HEK293 (cell line): ENCODE measurements at regions not wholly inside any gene's neighbourhood (a gene's known extent, or its start where the extent isn't known, plus 50 kb on each side); places are given as distances from the start of the nearest gene placed in this dataset.

Source experiments
- CTCF ChIA-PET: fragments of 350-600 bp; formaldehyde crosslinking; extraction: SDS; loops from one replicate; lab custom pipeline; 2021; ENCODE audit warnings: antibody characterized with exemption; lab: Yijun Ruan, JAX
- POLR2A ChIA-PET: fragments of 300-600 bp; formaldehyde crosslinking; extraction: SDS; loops from one replicate; lab custom pipeline; 2020; ENCODE audit warnings: antibody characterized with exemption, inconsistent platforms; lab: Yijun Ruan, JAX
- H3K27ac ChIP-seq: fragments of 200-500 bp; sonication (Bioruptor generic); 2 replicates; pipeline ENCODE4 v1.5.1; 2014; ENCODE audit warnings: low read depth, low read length, control low read depth, inconsistent platforms; ENCODE audit errors: extremely low read depth
- H3K36me3 ChIP-seq, 2 experiments: fragments of 200-500 bp in 1 of 2; sonication (Bioruptor generic) in 1 of 2; 1 replicate in 1 of 2; 2 replicates in 1 of 2; pipeline ENCODE4 v1.5.1; 2014 to 2017; ENCODE audit warnings: inconsistent platforms in 2 of 2, low read length in 2 of 2; ENCODE audit not compliant: control insufficient read depth in 2 of 2, insufficient read depth in 1 of 2
- H3K4me1 ChIP-seq: fragments of 200-500 bp; sonication (Bioruptor generic); 2 replicates; pipeline ENCODE4 v1.5.1; 2014; ENCODE audit warnings: mild to moderate bottlenecking, low read length, inconsistent platforms; ENCODE audit not compliant: control insufficient read depth, insufficient read depth
- H3K4me3 ChIP-seq: 2 replicates; pipeline ENCODE4 v1.5.1; 2011; ENCODE audit warnings: low read depth, mild to moderate bottlenecking, control low read depth, low read length, moderate library complexity
- H3K9me3 ChIP-seq: fragments of 200-500 bp; sonication (Bioruptor generic); 2 replicates; pipeline ENCODE4 v1.5.1; 2014; ENCODE audit warnings: low read depth, low read length, inconsistent platforms; ENCODE audit not compliant: control insufficient read depth, insufficient read depth
- AEBP2 ChIP-seq: fragments of 450-650 bp; formaldehyde crosslinking; IDR thresholded peaks from 2 replicates; pipeline ENCODE4 v1.5.1; 2016; ENCODE audit warnings: missing biosample characterization, missing genetic modification characterization, borderline replicate concordance
- HOXD13 ChIP-seq: sonication (generic); formaldehyde crosslinking; IDR thresholded peaks from 2 replicates; pipeline ENCODE4 v1.8.0; 2022; ENCODE audit warnings: missing genetic modification reagents, borderline replicate concordance
- OVOL3 ChIP-seq: fragments of 450-650 bp; formaldehyde crosslinking; IDR thresholded peaks from 2 replicates; pipeline ENCODE4 v1.5.1; 2016; ENCODE audit warnings: missing biosample characterization, missing genetic modification characterization
- PRDM1 ChIP-seq: fragments of 450-650 bp; formaldehyde crosslinking; IDR thresholded peaks from 2 replicates; pipeline ENCODE4; 2016; ENCODE audit warnings: missing biosample characterization, missing genetic modification characterization
- PRDM2 ChIP-seq: fragments of 450-650 bp; formaldehyde crosslinking; IDR thresholded peaks from 2 replicates; pipeline ENCODE4 v1.5.1; 2016; ENCODE audit warnings: missing biosample characterization, missing genetic modification characterization, borderline replicate concordance
- SALL2 ChIP-seq: fragments of 450-650 bp; formaldehyde crosslinking; IDR thresholded peaks from 2 replicates; pipeline ENCODE4 v1.5.0; 2017; ENCODE audit warnings: missing biosample characterization, mild to moderate bottlenecking, missing genetic modification characterization, borderline replicate concordance
- SCRT2 ChIP-seq: fragments of 450-650 bp; formaldehyde crosslinking; IDR thresholded peaks from 2 replicates; pipeline ENCODE4 v1.5.1; 2016; ENCODE audit warnings: missing biosample characterization, missing genetic modification characterization
- SETDB1 ChIP-seq: IDR thresholded peaks from one replicate; pipeline ENCODE4 v1.6.1; 2017; ENCODE audit warnings: mild to moderate bottlenecking, low read length, moderate library complexity, mixed read lengths; ENCODE audit not compliant: insufficient read length
- SP7 ChIP-seq: fragments of 450-650 bp; formaldehyde crosslinking; IDR thresholded peaks from 2 replicates; pipeline ENCODE4 v1.5.1; 2016; ENCODE audit warnings: missing biosample characterization, missing genetic modification characterization
- ZNF23 ChIP-seq: fragments of 450-650 bp; formaldehyde crosslinking; IDR thresholded peaks from 2 replicates; pipeline ENCODE4 v1.5.1; 2016; ENCODE audit warnings: missing biosample characterization, missing genetic modification characterization, borderline replicate concordance
- ZNF311 ChIP-seq: fragments of 450-650 bp; formaldehyde crosslinking; IDR thresholded peaks from 2 replicates; pipeline ENCODE4 v1.5.1; 2017; ENCODE audit warnings: missing biosample characterization, missing genetic modification characterization, borderline replicate concordance
- ZNF473 ChIP-seq: fragments of 450-650 bp; formaldehyde crosslinking; IDR thresholded peaks from 2 replicates; pipeline ENCODE4 v1.5.1; 2017; ENCODE audit warnings: missing biosample characterization, missing genetic modification characterization
- ZNF624 ChIP-seq: fragments of 450-650 bp; formaldehyde crosslinking; IDR thresholded peaks from 2 replicates; pipeline ENCODE4 v1.5.1; 2017; ENCODE audit warnings: missing biosample characterization, missing genetic modification characterization
- ZSCAN5A ChIP-seq: fragments of 450-650 bp; formaldehyde crosslinking; IDR thresholded peaks from 2 replicates; pipeline ENCODE4 v1.5.1; 2016; ENCODE audit warnings: missing biosample characterization, missing genetic modification characterization

- Histone ChIP-seq H3K4me3 (no peak overlapping the region), H3K9me3 (no peaks in the 10 kb centered on the region), H3K36me3 (no peaks in the 10 kb centered on the region), H3K27ac (no peak overlapping the region), H3K4me1 (no peaks in the 10 kb centered on the region)
- CTCF ChIA-PET = no interaction called here
- POLR2A ChIA-PET = no interaction called here
- TF ChIP-seq OVOL3 (tag by site-specific recombination) (no peak), ZNF23 (tag by site-specific recombination) (no peak), AEBP2 (tag by site-specific recombination) (no peak), ZNF311 (tag by site-specific recombination) (no peak)
Observed at GRCh38 chr12:126684703-126685102, 1582.3 kb upstream of the TMEM132C start.

- no peak overlapping the region for H3K4me3 ChIP-seq
- no peaks in the 10 kb centered on the region for H3K4me1 ChIP-seq
- no peaks in the 10 kb centered on the region for H3K9me3 ChIP-seq
- no peaks in the 10 kb centered on the region for H3K36me3 ChIP-seq
- no peak for TF ChIP-seq HOXD13 (CRISPR knock-in tag)
- no peak for TF ChIP-seq ZNF624 (tag by site-specific recombination)
- no peak for TF ChIP-seq SP7 (tag by site-specific recombination)
- no peak for TF ChIP-seq SETDB1
- no peak for TF ChIP-seq ZSCAN5A
- no peak for TF ChIP-seq ZNF473 (tag by site-specific recombination)
- CTCF ChIA-PET = no interaction called here
- no peak overlapping the region for H3K27ac ChIP-seq
- POLR2A ChIA-PET = no interaction called here
Observed at GRCh38 chr12:126685636-126686035, 1581.3 kb upstream of the TMEM132C start.

- TF ChIP-seq PRDM2 = no peak
- no peak for TF ChIP-seq PRDM1
- TF ChIP-seq SALL2 = no peak
- TF ChIP-seq SCRT2 (tag by site-specific recombination) = peak; percentile 20; the same call in 1 of the 2 replicates
- Histone ChIP-seq H3K4me3 (no peak overlapping the region), H3K9me3 (no peaks in the 10 kb centered on the region), H3K4me1 (no peaks in the 10 kb centered on the region), H3K27ac (no peak overlapping the region), H3K36me3 (no peaks in the 10 kb centered on the region)
- ChIA-PET POLR2A (no interaction called here), CTCF (no interaction called here)
Observed at GRCh38 chr12:126688556-126688955, 1578.4 kb upstream of the TMEM132C start.
